ENCODE measurements at regions not wholly inside any gene's neighbourhood (a gene's known extent, or its start where the extent isn't known, plus 50 kb on each side); places are given as distances from the start of the nearest gene placed in this dataset.

DNA sequence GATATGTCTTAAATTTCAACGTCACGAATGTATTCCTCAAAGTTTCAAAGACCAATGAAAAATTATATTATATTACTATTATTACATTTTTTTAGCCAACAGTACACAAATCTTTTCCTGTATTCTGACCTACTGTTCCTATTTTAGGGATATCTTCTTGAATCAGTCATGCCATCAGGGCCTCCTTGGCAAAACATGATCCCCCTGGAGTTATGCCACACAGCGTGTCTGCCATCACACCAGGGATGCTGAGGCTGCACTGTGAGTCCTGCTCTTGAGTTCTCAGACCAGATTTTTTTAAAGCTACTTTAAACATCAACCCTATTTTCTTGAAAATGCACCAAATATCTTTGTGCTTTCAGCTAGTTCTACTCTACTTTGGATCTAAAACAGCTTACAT is 425.9 kb upstream of the ZNF385D start:
- no peaks in the 10 kb centered on the region for H3K36me3 Mint-ChIP-seq
- no peaks in the 10 kb centered on the region for H3K4me1 Mint-ChIP-seq
- H3K9me3 Mint-ChIP-seq (ENCODE audit: low read depth): peaks cover 4% of the 10 kb centered on the region
- DNase-seq: no peak
- H3K27me3 Mint-ChIP-seq: no peaks in the 10 kb centered on the region
- no peak overlapping the region for H3K27ac Mint-ChIP-seq
- CTCF ChIA-PET: no interaction called here
- ATAC-seq: no peak
- H3K4me3 Mint-ChIP-seq: no peak overlapping the region

DNA sequence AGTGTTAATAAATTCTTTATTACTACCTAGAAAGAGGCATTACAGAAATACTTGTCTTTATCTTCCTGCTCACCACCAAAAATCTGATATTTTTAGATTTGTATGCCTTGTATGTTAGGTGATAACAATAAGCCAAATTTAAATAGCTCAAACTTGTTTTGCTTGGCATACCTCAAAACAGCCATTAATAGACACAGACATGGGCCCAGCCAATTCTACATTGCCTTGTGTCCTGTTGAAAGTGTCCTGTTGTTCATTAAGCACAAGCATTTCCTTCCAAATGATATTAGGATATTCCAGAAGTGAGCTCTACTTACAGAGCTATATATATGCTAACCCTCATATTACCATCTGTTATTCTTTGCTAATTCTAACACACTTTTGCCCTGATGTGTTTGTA is 438.6 kb upstream of the ZNF385D start:
- DNase-seq (no peak), ATAC-seq (no peak)
- no peaks in the 10 kb centered on the region for H3K4me1 Mint-ChIP-seq
- no peak overlapping the region for H3K4me3 Mint-ChIP-seq
- CTCF ChIA-PET: no interaction called here
- no peak overlapping the region for H3K27ac Mint-ChIP-seq
- no peaks in the 10 kb centered on the region for H3K27me3 Mint-ChIP-seq
- H3K9me3 Mint-ChIP-seq (ENCODE audit: low read depth): peaks cover 3% of the 10 kb centered on the region
- no peaks in the 10 kb centered on the region for H3K36me3 Mint-ChIP-seq

DNA sequence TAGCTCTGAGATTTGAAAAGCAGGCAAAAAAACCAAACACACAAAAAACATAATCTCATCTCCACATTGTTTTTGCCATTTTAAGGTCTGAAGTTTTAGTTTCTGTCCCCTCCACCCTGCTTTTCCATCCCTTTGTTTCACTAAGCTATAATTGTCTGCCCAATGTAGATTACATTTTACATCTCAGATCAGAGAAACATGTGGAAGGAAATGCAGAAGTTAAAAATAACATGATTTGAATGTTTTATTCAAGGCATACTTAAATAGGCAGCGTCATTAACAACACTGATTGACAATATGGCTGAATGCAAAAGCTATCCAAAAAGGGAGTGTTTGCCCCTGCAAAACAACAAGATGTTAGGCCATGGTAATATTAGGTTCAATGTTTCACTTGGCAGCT is 448.1 kb upstream of the ZNF385D start:
- H3K4me1 Mint-ChIP-seq: no peaks in the 10 kb centered on the region
- H3K9me3 Mint-ChIP-seq (ENCODE audit: low read depth): peaks cover 9% of the 10 kb centered on the region
- ATAC-seq (no peak), DNase-seq (no peak)
- CTCF ChIA-PET: no interaction called here
- no peak overlapping the region for H3K4me3 Mint-ChIP-seq
- no peaks in the 10 kb centered on the region for H3K36me3 Mint-ChIP-seq
- no peaks in the 10 kb centered on the region for H3K27me3 Mint-ChIP-seq
- no peak overlapping the region for H3K27ac Mint-ChIP-seq

GRCh38 chr3:22208844-22209243 is 457.8 kb upstream of the ZNF385D start:
- Mint-ChIP-seq H3K4me3 (no peak overlapping the region), H3K4me1 (no peaks in the 10 kb centered on the region), H3K27me3 (no peaks in the 10 kb centered on the region), H3K36me3 (peaks cover 2% of the 10 kb centered on the region), H3K27ac (no peak overlapping the region), H3K9me3 (ENCODE audit: low read depth) (peaks cover 6% of the 10 kb centered on the region)
- ATAC-seq: no peak
- DNase-seq: no peak
- CTCF ChIA-PET: no interaction called here

GRCh38 chr3:22209578-22209977 is 458.6 kb upstream of the ZNF385D start:
- peaks cover under 1% of the 10 kb centered on the region for H3K36me3 Mint-ChIP-seq
- no peak overlapping the region for H3K27ac Mint-ChIP-seq
- H3K9me3 Mint-ChIP-seq (ENCODE audit: low read depth): peaks cover 3% of the 10 kb centered on the region
- DNase-seq (no peak), ATAC-seq (no peak)
- H3K4me1 Mint-ChIP-seq: no peaks in the 10 kb centered on the region
- H3K27me3 Mint-ChIP-seq: no peaks in the 10 kb centered on the region
- CTCF ChIA-PET: no interaction called here
- H3K4me3 Mint-ChIP-seq: no peak overlapping the region

DNA sequence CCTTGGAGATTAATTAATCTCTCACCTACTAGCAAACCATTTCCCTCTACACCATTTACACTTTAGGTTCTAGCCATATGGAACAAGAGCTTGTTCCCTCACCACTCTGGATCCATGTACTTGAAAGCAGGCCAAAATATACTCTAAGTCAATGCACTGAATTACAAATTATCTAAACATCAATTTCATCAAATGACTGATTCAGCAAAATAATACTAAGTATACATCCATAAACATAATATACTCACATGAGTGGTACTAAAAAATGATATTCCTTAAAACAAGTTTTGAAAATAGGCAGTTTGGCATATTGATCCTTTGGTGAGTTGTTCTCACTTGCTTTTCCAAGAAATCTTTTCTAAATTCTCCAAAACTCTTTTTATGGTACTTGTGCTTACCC is 459.7 kb upstream of the ZNF385D start:
- no peaks in the 10 kb centered on the region for H3K27me3 Mint-ChIP-seq
- no peaks in the 10 kb centered on the region for H3K36me3 Mint-ChIP-seq
- H3K4me3 Mint-ChIP-seq: no peak overlapping the region
- H3K9me3 Mint-ChIP-seq (ENCODE audit: low read depth): peaks cover 7% of the 10 kb centered on the region
- DNase-seq (no peak), ATAC-seq (no peak)
- H3K27ac Mint-ChIP-seq: no peak overlapping the region
- CTCF ChIA-PET: no interaction called here
- no peaks in the 10 kb centered on the region for H3K4me1 Mint-ChIP-seq

- no peak for ATAC-seq
- CTCF ChIA-PET: no interaction called here
- H3K27me3 Mint-ChIP-seq: no peaks in the 10 kb centered on the region
- no peaks in the 10 kb centered on the region for H3K36me3 Mint-ChIP-seq
- H3K4me3 Mint-ChIP-seq: no peak overlapping the region
- H3K4me1 Mint-ChIP-seq: no peaks in the 10 kb centered on the region
- no peak for DNase-seq
- no peak overlapping the region for H3K27ac Mint-ChIP-seq
- peaks cover 6% of the 10 kb centered on the region for H3K9me3 Mint-ChIP-seq (ENCODE audit: low read depth)
Measured at GRCh38 chr3:22216601-22217000, 465.6 kb upstream of the ZNF385D start.

DNA sequence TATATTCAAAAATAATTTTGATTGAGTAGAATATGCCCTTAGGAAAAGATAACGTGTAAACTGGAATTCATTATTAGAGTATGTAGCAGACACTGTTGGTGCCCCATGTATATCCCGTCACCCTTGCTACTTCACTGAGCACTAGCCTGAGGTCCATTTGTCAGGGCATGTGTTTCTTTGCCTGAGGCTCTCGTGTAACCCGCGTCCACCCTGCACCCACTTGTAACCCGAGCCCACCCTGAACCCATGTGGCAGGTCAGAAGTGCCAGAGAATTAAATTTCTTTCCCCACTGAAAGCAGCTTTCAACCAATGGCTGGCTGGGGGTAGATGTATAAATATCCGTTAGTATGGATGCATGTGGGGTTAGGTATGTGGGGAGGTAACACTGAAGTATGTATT is 474.2 kb upstream of the ZNF385D start:
- Mint-ChIP-seq H3K36me3 (no peaks in the 10 kb centered on the region), H3K27ac (no peak overlapping the region), H3K27me3 (no peaks in the 10 kb centered on the region), H3K4me3 (no peak overlapping the region), H3K4me1 (no peaks in the 10 kb centered on the region), H3K9me3 (ENCODE audit: low read depth) (peaks cover 11% of the 10 kb centered on the region)
- DNase-seq (no peak), ATAC-seq (no peak)
- CTCF ChIA-PET: no interaction called here

DNA sequence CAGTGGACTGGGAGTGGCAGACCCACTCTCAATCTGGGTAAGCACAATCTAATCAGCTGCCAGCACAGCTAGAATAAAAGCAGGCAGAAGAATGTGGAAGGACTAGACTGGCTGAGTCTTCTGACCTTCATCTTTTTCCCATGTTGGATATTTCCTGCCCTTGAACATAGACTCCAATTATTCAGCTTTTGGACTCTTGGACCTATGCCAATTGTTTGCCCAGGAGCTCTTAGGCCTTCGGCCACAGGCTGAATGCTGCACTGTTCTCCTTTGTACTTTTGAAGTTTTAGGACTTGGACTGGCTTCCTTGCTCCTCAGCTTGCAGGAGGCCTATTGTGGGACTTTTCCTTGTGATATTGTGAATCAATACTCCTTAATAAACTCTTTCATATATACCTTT is 477.7 kb upstream of the ZNF385D start:
- Mint-ChIP-seq H3K36me3 (no peaks in the 10 kb centered on the region), H3K9me3 (ENCODE audit: low read depth) (peaks cover 16% of the 10 kb centered on the region), H3K4me3 (no peak overlapping the region), H3K4me1 (no peaks in the 10 kb centered on the region), H3K27ac (no peak overlapping the region), H3K27me3 (no peaks in the 10 kb centered on the region)
- no peak for DNase-seq
- no peak for ATAC-seq
- CTCF ChIA-PET: no interaction called here

GRCh38 chr3:22231061-22231460 is 480.1 kb upstream of the ZNF385D start:
- no peaks in the 10 kb centered on the region for H3K4me1 Mint-ChIP-seq
- ATAC-seq (no peak), DNase-seq (no peak)
- H3K9me3 Mint-ChIP-seq (ENCODE audit: low read depth): peaks cover 21% of the 10 kb centered on the region
- CTCF ChIA-PET: no interaction called here
- no peaks in the 10 kb centered on the region for H3K36me3 Mint-ChIP-seq
- no peak overlapping the region for H3K4me3 Mint-ChIP-seq
- no peak overlapping the region for H3K27ac Mint-ChIP-seq
- no peaks in the 10 kb centered on the region for H3K27me3 Mint-ChIP-seq

- CTCF ChIA-PET: no interaction called here
- no peaks in the 10 kb centered on the region for H3K36me3 Mint-ChIP-seq
- H3K4me3 Mint-ChIP-seq: no peak overlapping the region
- DNase-seq (no peak), ATAC-seq (no peak)
- H3K9me3 Mint-ChIP-seq (ENCODE audit: low read depth): peaks cover 15% of the 10 kb centered on the region
- no peaks in the 10 kb centered on the region for H3K27me3 Mint-ChIP-seq
- H3K27ac Mint-ChIP-seq: no peak overlapping the region
- no peaks in the 10 kb centered on the region for H3K4me1 Mint-ChIP-seq
Measured at GRCh38 chr3:22236490-22237270, 485.7 kb upstream of the ZNF385D start.

DNA sequence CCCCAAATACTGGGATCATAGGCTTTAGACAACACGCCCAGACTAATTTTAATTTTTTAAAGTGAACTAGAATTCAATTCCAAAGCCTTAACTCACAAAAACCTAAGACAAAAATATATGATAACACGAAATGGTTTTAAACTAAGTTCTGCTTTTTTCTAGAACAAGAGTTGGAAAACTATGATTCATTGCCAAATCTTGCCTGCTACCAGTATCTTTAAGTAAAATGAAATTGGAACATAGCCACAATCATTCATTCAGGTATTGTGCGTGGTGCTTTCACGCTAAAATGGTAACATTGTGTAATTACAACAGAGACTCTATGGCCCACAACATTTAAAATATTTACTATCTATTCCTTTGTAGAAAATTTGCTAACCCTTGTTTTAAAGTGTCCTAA is 488.0 kb upstream of the ZNF385D start:
- Mint-ChIP-seq H3K27ac (no peak overlapping the region), H3K27me3 (no peaks in the 10 kb centered on the region), H3K4me1 (no peaks in the 10 kb centered on the region), H3K36me3 (no peaks in the 10 kb centered on the region), H3K4me3 (no peak overlapping the region), H3K9me3 (ENCODE audit: low read depth) (peaks cover 13% of the 10 kb centered on the region)
- DNase-seq (no peak), ATAC-seq (no peak)
- CTCF ChIA-PET: no interaction called here

DNA sequence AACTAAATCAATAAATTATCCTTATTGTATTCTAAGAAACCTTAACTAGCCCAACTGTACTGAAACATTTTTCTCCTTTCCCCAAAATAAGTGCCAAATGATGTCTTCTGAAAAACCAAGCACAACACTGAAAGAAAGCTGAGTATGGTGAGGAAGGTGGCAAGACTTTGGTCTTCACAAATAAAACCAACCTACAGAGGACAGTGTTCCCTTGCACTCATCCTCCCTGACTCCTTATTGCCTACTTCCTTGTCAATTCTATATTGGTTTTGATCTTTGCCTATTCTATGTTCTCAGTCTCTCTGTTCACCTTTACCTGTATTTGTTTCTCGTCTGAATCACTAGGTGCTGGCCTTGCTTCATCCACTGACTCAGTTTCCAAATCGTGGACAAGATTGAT is 490.1 kb upstream of the ZNF385D start:
- CTCF ChIA-PET: no interaction called here
- Mint-ChIP-seq H3K27ac (no peak overlapping the region), H3K4me1 (no peaks in the 10 kb centered on the region), H3K36me3 (no peaks in the 10 kb centered on the region), H3K9me3 (ENCODE audit: low read depth) (peaks cover 11% of the 10 kb centered on the region), H3K4me3 (no peak overlapping the region), H3K27me3 (no peaks in the 10 kb centered on the region)
- DNase-seq: no peak
- ATAC-seq: no peak

DNA sequence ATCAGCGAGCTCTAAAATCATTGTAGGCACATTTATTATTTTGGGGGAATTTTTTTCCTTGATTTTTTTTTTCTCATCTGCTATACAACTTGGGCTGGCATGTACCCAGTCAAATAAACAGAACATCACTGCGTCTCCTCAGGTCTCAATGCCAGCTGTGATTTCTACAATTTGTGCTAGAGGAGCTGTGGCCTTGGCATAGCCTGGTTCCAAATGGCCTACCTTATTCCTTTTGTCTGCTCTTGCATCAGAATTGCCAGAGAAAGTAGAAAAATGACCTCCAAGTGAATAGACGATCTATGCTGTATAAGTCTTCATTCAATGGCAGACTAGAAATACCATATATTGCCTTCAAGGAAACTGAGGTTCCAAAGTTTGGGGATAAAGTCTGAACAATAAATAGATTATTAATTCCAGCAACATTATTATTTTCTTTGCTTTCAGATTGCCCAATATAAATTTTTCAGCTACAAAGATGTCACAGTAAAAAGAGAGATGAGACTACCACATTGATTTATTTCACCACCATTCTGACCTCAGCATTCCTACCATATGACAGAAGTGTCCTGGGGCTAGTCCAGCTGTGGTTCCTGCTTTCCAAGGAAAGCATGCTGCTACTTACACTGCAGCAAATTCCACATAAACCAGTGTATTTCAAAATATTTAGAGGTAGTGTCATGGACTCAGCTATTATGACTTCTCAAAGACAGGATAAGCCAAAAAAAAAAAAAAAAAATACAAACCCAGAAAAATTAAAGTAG is 493.9 kb upstream of the ZNF385D start:
- Mint-ChIP-seq H3K27me3 (no peaks in the 10 kb centered on the region), H3K36me3 (no peaks in the 10 kb centered on the region), H3K27ac (no peak overlapping the region), H3K4me3 (no peak overlapping the region), H3K4me1 (no peaks in the 10 kb centered on the region), H3K9me3 (ENCODE audit: low read depth) (peaks cover 11% of the 10 kb centered on the region)
- ATAC-seq (no peak), DNase-seq (no peak)
- CTCF ChIA-PET: no interaction called here

Data from activated CD8-positive, alpha-beta memory T cell treated with anti-CD3 and anti-CD28 coated beads, Interleukin-2, amount 10 ng/mL, durations not matched to agents 7 days and 5 days (primary cell).